ENCODE measurements at regions not wholly inside any gene's neighbourhood (a gene's known extent, or its start where the extent isn't known, plus 50 kb on each side); places are given as distances from the start of the nearest gene placed in this dataset.

DNA sequence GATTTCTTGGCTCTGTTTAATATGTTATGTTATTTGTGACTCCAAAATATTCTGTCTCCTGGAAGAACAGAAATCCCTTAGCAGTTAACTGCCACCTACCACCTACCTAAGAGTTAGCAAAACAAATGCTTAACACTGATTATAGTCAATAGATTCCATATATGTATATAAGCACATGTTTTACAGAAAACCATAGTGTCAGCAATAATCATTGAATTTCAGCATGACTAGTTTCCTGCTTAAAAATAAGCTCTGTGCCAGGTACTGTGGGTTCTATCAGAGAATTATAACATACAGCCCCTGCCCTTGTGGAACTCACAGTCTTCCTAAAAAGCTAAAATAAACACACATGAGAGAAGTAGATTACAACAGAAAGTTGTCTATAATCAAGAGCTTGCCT lies 561.9 kb upstream of the CAMK1G start:
- no peak for DNase-seq (ENCODE audit: low spot score in 2 of 2)
- intact Hi-C loops (cut with DNase I; ENCODE audit: low total_unique reads): no loop called here
- no peak for TF ChIP-seq POLR2A (IDR thresholded peaks at IDR 0.05)
- TF ChIP-seq, protein P1, sequence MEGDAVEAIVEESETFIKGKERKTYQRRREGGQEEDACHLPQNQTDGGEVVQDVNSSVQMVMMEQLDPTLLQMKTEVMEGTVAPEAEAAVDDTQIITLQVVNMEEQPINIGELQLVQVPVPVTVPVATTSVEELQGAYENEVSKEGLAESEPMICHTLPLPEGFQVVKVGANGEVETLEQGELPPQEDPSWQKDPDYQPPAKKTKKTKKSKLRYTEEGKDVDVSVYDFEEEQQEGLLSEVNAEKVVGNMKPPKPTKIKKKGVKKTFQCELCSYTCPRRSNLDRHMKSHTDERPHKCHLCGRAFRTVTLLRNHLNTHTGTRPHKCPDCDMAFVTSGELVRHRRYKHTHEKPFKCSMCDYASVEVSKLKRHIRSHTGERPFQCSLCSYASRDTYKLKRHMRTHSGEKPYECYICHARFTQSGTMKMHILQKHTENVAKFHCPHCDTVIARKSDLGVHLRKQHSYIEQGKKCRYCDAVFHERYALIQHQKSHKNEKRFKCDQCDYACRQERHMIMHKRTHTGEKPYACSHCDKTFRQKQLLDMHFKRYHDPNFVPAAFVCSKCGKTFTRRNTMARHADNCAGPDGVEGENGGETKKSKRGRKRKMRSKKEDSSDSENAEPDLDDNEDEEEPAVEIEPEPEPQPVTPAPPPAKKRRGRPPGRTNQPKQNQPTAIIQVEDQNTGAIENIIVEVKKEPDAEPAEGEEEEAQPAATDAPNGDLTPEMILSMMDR (IDR thresholded peaks at IDR 0.05): no peak
- no peak overlapping the region for H3K4me3 ChIP-seq (ENCODE audit: low read depth, poor library complexity, severe bottlenecking)

DNA sequence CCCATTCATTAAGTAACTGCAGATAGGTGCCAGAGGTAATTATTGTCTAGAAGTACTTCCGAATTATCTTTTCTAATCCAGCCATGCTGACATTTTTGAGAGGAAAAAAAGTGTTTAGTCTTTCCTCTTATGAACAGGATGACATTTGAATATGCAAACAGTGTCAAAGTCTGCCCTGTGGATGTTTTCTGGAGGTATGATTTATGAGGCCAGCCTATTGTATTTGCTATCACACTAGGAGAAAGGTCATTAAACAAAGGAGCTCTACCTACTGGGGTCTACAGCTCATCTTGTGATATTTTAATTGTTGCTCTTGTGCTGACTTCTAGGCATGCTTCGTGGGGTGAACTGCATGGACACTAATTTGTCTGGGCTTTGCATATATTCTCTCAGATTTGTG lies 559.7 kb upstream of the CAMK1G start:
- no peak for DNase-seq (ENCODE audit: low spot score in 2 of 2)
- intact Hi-C loops (cut with DNase I; ENCODE audit: low total_unique reads): no loop called here
- 79 to 82% methylated on average over 2 of the region's 2 CpGs for WGBS, 2 donors
- no peak overlapping the region for H3K4me3 ChIP-seq (ENCODE audit: low read depth, poor library complexity, severe bottlenecking)
- TF ChIP-seq, protein P1 (IDR thresholded peaks at IDR 0.05): no peak
- TF ChIP-seq POLR2A (IDR thresholded peaks at IDR 0.05): no peak

DNA sequence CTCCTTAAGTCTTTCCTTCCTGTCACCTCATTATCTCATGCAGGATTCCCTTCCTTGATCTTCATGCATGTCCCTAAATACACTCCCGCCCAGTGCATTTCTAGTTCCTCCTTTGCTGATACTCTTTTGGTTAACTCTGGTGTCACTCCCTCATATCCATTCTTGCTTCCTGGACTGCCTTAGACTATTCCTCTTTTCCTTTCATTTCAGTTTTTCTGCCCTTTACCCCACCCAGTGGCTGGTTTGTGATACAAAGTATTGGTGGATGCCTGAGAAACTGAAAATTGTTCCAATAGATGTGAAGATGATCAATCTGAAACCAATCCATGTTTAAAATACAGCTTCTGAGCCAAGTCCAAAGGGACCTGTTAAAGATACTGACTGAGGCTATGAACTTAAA lies 553.8 kb upstream of the CAMK1G start:
- intact Hi-C loops (cut with DNase I; ENCODE audit: low total_unique reads): no loop called here
- no peak overlapping the region for H3K4me3 ChIP-seq (ENCODE audit: low read depth, poor library complexity, severe bottlenecking)
- DNase-seq (ENCODE audit: low spot score in 2 of 2): no peak
- TF ChIP-seq, protein P1 (IDR thresholded peaks at IDR 0.05): no peak
- no peak for TF ChIP-seq POLR2A (IDR thresholded peaks at IDR 0.05)
- WGBS, 2 donors: 74 to 90% methylated on average over 1 of the region's 1 CpG

DNA sequence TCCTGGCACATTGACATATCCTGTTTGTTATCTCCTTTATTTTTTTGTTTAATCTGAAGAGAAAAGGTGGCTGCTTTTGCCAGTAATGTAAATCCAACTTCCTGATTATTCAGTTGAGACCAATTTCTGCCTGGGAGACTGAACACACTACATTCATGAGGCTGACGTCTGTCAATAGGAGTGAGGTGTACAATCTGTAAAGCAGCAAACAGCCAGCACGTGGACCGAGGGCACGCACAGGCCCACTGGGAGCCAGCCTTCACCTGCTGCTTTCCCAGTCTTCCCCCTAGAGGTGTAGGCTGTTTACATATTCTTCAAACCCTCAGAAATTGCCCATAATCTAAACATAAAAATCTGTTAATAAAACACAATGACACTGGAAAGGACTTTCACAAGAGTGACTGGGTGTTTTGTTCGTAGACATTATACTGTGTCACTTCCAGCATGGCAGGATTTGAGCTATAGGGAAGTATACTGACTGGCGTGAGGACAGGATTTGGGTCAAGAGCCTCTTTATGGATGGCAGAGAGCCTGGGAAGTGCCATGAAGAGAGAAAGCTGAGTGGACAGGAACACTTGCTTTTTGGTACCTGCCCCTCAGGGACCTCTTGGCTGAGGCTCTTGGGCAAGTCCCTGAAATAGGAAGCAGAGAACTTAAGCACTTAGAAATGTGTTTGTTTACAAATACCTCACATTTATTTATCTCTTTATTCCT lies 552.9 kb upstream of the CAMK1G start:
- intact Hi-C loops (cut with DNase I; ENCODE audit: low total_unique reads): no loop called here
- WGBS, 2 donors: 77 to 84% methylated on average over 6 of the region's 6 CpGs
- H3K4me3 ChIP-seq (ENCODE audit: low read depth, poor library complexity, severe bottlenecking): no peak overlapping the region
- TF ChIP-seq, protein P1 (IDR thresholded peaks at IDR 0.05): no peak
- TF ChIP-seq POLR2A (IDR thresholded peaks at IDR 0.05): no peak
- DNase-seq (ENCODE audit: low spot score in 2 of 2): no peak

DNA sequence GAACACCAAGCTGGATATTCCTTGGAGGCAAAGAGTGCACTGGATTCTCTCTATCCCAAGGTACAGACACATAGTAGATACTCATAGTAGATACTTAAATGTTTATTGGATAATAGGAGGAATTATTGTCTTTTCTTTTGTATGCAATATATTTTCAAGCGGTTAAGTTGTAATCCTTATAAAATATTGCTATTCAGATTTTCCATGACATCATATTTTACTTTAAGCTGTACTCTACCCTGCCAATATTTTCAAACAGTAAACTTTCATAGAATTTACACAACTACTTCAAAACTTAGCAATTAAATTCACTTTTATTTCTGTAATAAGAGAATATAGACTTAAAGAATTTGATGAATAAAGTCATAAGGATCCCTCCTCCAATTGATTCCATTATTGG lies 546.5 kb upstream of the CAMK1G start:
- intact Hi-C loops (cut with DNase I; ENCODE audit: low total_unique reads): no loop called here
- 70 to 85% methylated on average over 1 of the region's 1 CpG for WGBS, 2 donors
- TF ChIP-seq POLR2A (IDR thresholded peaks at IDR 0.05): no peak
- TF ChIP-seq, protein P1 (IDR thresholded peaks at IDR 0.05): no peak
- no peak for DNase-seq (ENCODE audit: low spot score in 2 of 2)
- no peak overlapping the region for H3K4me3 ChIP-seq (ENCODE audit: low read depth, poor library complexity, severe bottlenecking)

DNA sequence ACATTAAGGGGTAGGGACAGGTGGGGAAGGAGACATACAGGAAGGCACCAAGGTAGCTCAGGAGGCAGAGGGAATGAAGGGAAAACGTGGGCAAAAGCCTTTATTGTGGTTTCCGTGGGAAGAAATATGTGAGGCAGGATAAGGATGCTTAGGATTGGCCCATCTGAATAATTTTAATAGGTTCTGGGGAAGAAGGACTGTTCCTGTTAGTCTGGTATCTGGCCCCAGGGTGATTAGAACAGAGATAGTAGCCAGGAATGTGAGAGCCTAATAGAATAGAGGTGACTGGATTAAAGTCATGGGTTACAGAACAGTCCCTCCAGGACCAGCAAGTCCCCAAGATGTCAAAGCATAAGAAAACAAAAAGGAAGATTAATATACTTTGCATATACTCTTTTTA lies 545.2 kb upstream of the CAMK1G start:
- no peak overlapping the region for H3K4me3 ChIP-seq (ENCODE audit: low read depth, poor library complexity, severe bottlenecking)
- TF ChIP-seq, protein P1 (IDR thresholded peaks at IDR 0.05): no peak
- no peak for TF ChIP-seq POLR2A (IDR thresholded peaks at IDR 0.05)
- 24 to 43% methylated on average over 2 of the region's 2 CpGs for WGBS, 2 donors
- DNase-seq (ENCODE audit: low spot score in 2 of 2): no peak
- intact Hi-C loops (cut with DNase I; ENCODE audit: low total_unique reads): no loop called here

Measured in lower leg skin (tissue), 4 donors.